ENCODE measurements at regions not wholly inside any gene's neighbourhood (a gene's known extent, or its start where the extent isn't known, plus 50 kb on each side); places are given as distances from the start of the nearest gene placed in this dataset.

GRCh38 chr15:46681901-46682300 lies 1035.4 kb upstream of the SEMA6D start:
- no peaks in the 10 kb centered on the region for H3K27me3 ChIP-seq
- no peaks in the 10 kb centered on the region for H3K4me1 ChIP-seq (ENCODE audit: insufficient read depth)
- TF ChIP-seq EP300 (IDR thresholded peaks at IDR 0.05) (no peak), POLR2A (IDR thresholded peaks at IDR 0.05) (no peak), CTCF (IDR thresholded peaks at IDR 0.05) (no peak)
- no peak overlapping the region for H3K27ac ChIP-seq
- DNase-seq, result no peak
- no peak overlapping the region for H3K4me3 ChIP-seq
- 77 to 87% (median 84%) methylated on average over 1 of the region's 1 CpG for WGBS, 3 donors
- no peaks in the 10 kb centered on the region for H3K36me3 ChIP-seq
- no peaks in the 10 kb centered on the region for H3K9me3 ChIP-seq
- intact Hi-C loops (cut with DNase I), result no loop called here

GRCh38 chr15:46682969-46683791 lies 1034.1 kb upstream of the SEMA6D start:
- TF ChIP-seq EP300 (IDR thresholded peaks at IDR 0.05), result no peak
- no peak for TF ChIP-seq POLR2A (IDR thresholded peaks at IDR 0.05)
- TF ChIP-seq CTCF (IDR thresholded peaks at IDR 0.05), result no peak
- Histone ChIP-seq H3K4me3 (no peak overlapping the region), H3K4me1 (ENCODE audit: insufficient read depth) (no peaks in the 10 kb centered on the region), H3K27ac (no peak overlapping the region), H3K27me3 (no peaks in the 10 kb centered on the region), H3K36me3 (no peaks in the 10 kb centered on the region), H3K9me3 (no peaks in the 10 kb centered on the region)
- no peak for DNase-seq
- intact Hi-C loops (cut with DNase I), result no loop called here
- WGBS, 3 donors, result 71 to 85% (median 72%) methylated on average over 5 of the region's 5 CpGs

- H3K36me3 ChIP-seq, result no peaks in the 10 kb centered on the region
- TF ChIP-seq EP300 (IDR thresholded peaks at IDR 0.05) (no peak), POLR2A (IDR thresholded peaks at IDR 0.05) (no peak), CTCF (IDR thresholded peaks at IDR 0.05) (no peak)
- no peak for DNase-seq
- no peak overlapping the region for H3K27ac ChIP-seq
- WGBS, 3 donors, result 0 to 44% (median 42%) methylated on average over 1 of the region's 1 CpG
- H3K27me3 ChIP-seq, result no peaks in the 10 kb centered on the region
- intact Hi-C loops (cut with DNase I), result no loop called here
- H3K4me3 ChIP-seq, result no peak overlapping the region
- H3K9me3 ChIP-seq, result no peaks in the 10 kb centered on the region
- no peaks in the 10 kb centered on the region for H3K4me1 ChIP-seq (ENCODE audit: insufficient read depth)
Observed at GRCh38 chr15:46685096-46685495, 1032.2 kb upstream of the SEMA6D start.

GRCh38 chr15:46685681-46686080 lies 1031.6 kb upstream of the SEMA6D start:
- no peaks in the 10 kb centered on the region for H3K9me3 ChIP-seq
- TF ChIP-seq CTCF (IDR thresholded peaks at IDR 0.05) (no peak), POLR2A (IDR thresholded peaks at IDR 0.05) (no peak), EP300 (IDR thresholded peaks at IDR 0.05) (no peak)
- intact Hi-C loops (cut with DNase I), result no loop called here
- H3K4me3 ChIP-seq, result no peak overlapping the region
- WGBS, 3 donors, result 70 to 95% (median 77%) methylated on average over 1 of the region's 1 CpG
- no peaks in the 10 kb centered on the region for H3K36me3 ChIP-seq
- H3K4me1 ChIP-seq (ENCODE audit: insufficient read depth), result no peaks in the 10 kb centered on the region
- no peak for DNase-seq
- no peak overlapping the region for H3K27ac ChIP-seq
- no peaks in the 10 kb centered on the region for H3K27me3 ChIP-seq
